GOT3 (cell line): ENCODE measurements at regions not wholly inside any gene's neighbourhood (a gene's known extent, or its start where the extent isn't known, plus 50 kb on each side); places are given as distances from the start of the nearest gene placed in this dataset.

Source experiments
- DNase-seq: peaks from one replicate; lab custom pipeline; 2025; ENCODE audit warnings: mixed read lengths; lab: John Stamatoyannopoulos, UW

DNA sequence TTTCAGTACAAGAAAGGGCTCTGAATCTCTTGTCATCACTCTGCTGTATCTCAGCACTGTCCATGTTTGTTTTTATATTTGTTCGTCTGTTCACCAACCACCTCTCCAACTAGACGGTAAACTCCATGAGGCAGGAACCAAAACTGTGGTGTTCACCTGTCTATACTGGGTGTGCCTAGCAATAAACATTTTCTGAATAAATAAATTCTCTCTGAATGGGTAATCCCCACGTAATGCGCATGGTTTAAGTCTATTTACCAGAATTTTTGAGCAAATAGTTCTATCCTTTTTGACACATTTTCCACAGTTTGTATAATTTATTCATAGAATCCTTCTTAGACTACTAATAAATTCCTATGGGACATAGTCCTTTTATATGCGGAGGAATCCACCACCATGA lies 400.6 kb upstream of the CFAP20DC start:
- DNase-seq: no peak

DNA sequence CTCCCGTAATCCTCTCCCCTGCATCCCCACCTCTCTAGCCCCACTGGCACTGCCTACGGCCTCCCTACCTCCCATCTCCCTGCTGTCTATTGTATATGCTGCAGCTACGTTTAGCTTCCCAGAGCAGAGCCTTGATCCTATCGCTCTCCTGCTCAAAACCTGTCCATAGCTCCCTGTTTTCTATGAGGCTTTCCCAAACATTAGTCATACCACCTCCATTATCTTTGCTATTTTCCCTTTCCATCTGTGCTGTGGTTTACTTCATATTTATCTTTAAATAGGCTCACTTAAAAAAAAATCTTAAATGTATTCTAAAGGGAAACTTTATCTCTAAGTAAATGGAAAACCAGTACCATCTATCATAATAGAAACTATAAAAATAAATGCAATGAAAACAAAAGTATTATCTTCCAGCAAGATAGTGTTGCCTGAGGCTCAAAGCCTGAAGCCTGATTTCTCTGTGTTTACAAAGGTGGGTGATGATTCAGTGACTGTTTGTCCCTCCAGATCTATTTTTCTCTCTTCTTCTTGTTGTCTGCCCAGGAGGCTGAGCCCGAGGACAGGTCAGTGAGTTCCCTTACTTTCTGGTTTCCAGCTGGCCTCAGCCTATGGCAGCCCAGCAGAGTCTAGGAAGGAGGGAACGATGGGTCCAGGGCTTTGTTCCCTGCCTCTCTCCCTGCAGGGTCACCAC lies 397.1 kb upstream of the CFAP20DC start:
- DNase-seq: no peak

DNA sequence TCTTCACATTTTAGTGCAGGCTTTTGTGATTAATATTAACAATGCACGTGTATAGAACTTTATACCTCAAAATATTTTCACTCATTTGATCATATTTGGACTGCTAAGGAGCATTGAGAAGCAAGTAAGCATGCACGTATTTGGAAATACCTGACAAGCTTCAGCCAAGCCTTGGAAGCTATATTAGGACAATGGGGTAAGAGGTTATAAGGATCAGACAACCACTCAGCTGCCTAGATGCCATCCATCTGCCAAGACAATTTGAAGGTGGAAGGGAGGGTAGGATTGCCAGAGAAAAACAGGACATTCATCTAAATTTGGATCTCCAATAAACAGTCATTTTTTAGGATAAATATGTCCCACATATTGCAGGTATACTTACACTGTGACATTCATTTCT lies 394.9 kb upstream of the CFAP20DC start:
- DNase-seq: no peak

DNA sequence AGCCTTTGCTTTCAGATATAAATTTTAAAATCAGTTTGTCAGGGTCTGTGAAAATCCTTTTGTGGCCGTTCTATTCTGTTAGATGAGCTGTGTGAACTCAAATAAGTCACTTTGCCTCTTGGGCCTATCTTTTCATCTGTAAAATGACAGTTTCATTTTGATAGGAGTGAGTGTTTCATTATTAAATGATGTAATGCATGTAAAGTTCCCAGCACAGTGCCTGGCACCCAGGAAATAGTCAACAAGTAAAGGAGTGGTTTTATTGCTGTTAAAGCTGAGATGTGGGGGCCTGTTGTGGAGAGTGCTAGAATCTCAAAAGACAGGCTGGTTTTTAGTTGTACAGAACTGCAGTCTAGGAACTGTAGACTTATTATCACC lies 394.5 kb upstream of the CFAP20DC start:
- DNase-seq: no peak

DNA sequence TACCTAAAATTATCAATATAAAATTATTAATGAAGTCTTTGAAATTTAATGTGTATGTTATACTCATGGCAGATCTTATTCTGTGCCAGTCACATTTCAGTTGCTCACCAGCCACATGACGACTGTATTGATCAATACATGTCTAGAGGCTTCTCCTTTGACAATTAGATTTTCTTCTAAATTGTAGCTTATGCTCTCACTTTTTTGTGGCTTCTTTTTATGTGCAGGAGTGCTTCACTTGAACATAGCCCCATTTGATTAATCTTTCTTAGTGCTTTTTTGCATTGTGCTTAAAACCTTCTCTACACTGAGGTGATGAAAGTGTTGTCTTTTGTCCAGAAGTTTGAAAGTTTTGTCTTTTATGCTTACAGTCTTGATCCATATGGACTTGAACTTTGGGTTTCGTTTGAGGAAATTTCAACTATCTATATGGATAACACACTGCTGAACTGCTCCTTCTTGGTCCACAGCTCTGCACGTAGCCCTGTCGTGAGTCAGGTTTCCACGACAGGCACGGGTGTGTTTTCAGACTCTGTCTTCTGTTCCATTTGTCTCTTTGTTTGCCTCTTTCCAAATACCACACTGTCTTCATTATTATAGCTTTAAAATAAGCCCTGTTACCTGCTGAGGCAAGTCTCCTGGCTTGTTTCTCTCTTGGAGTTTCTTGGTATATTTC lies 393.9 kb upstream of the CFAP20DC start:
- no peak for DNase-seq

DNA sequence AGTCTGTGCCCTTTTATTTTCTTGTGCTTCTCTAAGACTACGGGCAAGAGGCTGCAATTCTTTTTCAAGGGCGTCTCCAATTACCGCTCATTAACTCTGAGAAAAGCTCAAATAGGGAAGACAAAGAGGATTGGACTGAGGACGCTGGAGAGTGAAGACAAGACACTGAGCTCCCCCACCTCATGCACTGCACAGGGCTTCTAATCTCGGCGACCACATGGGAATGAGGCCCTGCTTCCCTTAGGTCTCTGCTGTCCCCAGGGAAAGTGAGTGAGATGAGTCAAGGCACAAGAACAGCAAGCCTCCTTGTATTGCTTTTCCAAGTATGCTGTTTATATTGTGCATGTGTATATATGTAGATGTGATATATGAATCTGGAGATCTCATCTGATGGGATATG lies 392.2 kb upstream of the CFAP20DC start:
- DNase-seq: no peak

DNA sequence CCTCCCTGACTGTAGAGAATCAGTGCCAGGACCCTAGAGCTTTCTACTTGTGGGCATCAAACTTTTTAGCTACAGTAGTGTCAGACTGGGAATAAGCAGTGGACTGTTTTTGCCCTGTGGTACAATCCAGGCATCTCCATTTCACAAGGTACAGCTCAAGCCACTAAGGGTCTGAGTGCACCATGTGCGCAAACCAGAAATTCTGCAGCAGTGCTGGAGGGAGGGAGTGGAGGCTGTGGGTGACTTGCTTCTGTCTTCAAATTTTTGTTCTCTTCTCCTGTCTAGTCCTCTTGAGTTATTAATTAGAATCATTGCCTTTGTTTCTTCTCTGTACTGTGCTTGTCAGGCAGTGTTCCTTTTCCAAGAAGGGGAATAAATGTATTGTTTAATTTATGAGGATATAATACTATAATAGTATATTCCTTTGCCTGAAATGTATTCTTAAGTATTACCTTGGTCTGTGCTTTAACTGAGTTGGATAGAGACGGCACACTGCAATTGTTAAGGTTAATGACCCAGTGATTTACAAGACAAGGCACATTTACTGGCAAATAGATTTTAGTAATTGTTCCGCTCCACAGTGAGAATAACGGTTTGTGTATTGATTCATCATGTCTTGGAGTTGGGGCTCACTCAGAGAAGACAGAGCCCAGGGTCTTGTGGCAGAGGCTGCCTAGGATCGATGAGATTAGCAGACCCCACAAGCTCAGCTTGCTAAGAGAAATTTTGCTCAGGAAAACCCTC lies 390.6 kb upstream of the CFAP20DC start:
- DNase-seq: no peak

DNA sequence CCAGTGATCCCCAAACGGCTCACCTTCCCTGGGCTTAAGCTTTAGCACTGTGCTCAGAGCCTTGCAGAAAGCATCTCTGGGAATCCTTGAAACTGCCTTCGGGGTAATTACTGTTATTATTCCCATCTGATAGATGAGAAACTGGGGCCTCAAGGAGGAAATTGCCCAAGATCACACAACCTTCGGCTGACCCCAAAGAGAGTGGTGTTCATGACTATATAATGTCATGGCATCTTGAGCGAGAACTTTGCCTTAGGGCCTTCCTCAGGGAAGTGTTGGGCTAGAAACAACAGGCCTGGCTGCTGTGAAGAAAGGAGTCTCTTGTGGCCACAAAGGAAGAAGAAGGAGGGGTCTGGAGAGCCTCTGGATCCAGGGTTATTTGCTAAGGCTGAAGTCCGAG lies 388.7 kb upstream of the CFAP20DC start:
- DNase-seq: no peak

DNA sequence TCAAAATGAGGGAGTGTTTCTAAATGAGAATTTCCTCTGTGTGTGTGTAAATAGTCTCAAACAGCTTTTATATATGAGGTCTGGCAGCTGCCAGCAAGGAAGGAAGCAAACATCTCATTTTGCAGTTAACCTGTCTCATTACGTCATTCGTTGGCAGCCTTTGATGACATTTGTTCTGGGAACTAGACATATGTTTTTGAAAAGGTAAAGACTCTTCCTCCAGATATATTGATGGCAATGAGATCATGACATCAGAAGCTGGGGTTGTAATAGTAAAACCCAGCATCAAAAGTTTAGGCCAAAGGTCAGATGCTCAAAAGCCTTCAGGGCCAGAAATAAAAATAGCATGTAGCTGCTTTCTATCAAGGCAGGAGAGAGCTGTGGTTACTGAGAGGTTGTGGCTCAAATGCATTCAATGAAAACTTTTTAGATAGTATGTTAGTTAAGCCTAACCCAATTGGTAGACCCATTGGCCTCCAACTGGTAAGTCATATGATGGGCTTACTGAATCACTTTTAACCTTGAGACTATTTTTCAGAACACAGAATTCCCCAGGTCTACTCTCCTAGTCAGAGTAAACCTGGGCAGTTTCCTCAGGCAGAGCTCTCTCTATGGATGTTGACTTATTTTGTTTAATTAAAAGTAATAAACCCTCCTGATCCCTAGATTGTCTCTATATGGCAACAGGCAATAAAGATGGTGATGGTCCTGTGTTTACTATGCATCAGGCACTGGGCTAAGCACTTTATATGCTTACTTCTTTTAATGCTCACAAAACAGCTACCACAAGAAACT lies 386.5 kb upstream of the CFAP20DC start:
- DNase-seq: no peak

DNA sequence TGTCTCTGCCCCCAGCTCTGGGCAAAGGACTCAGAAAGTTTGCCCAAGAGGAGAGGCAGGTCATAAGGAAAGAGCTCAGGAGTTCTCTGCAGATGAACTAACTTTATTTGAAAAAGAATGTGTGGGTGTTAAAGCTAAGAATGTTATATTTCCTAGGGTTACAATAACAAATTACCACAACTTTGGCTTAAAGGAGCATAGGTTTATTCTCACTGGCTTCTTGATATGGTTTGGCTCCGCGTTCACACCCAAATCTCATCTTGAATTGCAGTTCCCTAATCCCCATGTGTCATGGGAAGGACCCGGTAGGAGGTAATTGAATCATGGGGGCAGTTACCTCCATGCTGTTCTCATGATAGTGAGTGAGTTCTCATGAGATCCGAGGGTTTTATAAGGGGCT lies 383.7 kb upstream of the CFAP20DC start:
- no peak for DNase-seq

DNA sequence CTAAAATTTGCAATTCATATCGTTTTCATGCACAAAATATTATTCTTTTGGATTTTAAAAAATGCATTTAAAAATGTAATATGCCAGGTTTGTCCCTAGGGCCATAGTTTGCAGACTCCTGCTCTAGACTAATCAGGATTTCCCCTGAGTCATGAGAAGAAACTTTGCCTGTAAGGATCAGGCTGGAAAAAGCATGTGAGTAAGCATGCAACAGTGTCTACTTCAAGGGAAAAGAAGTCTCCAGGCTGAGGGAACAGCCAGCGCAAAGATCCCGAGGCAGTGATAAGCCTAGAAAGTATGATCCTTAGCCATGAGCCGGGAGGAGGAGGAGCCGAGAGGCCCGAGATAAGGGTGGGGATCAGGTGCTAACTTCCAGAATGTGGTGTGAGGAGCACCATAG lies 382.8 kb upstream of the CFAP20DC start:
- DNase-seq: no peak

DNA sequence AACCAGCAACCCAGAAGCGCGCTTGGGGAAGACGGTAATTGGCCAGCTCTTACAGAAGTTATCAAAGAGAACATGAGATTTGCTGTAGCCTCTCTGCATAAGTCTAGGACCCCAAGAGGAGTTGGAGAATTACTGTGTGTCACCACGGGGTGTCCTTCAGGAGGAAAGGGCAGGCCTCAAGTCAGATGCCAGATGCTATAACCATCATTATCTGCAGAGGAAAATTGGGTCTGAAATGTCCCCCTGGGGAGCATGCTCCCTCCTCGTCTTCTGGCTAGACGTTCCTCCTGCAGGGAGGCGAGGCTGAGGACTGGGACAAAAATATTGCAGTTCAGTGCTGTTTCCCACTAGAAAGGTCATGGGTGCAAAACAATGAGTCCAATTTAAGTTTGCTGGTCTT lies 380.5 kb upstream of the CFAP20DC start:
- DNase-seq: no peak

DNA sequence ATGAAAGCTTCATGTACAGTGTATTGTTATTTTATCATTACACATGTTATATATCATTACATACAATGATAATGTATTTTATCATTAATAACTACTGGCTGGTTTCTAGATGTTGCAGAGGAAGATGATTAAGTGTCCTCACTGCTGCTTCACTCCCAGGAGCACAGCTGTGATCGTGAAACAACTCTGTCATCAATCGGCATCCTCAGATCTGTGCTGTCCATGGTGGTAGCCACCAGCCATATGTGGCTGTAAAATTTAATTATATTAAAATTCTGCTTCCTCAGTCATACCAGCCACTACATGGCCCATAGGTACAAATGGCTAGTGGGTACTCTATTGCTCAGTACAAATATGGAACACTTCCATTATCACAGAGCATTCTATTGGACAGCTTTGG lies 379.4 kb upstream of the CFAP20DC start:
- no peak for DNase-seq

DNA sequence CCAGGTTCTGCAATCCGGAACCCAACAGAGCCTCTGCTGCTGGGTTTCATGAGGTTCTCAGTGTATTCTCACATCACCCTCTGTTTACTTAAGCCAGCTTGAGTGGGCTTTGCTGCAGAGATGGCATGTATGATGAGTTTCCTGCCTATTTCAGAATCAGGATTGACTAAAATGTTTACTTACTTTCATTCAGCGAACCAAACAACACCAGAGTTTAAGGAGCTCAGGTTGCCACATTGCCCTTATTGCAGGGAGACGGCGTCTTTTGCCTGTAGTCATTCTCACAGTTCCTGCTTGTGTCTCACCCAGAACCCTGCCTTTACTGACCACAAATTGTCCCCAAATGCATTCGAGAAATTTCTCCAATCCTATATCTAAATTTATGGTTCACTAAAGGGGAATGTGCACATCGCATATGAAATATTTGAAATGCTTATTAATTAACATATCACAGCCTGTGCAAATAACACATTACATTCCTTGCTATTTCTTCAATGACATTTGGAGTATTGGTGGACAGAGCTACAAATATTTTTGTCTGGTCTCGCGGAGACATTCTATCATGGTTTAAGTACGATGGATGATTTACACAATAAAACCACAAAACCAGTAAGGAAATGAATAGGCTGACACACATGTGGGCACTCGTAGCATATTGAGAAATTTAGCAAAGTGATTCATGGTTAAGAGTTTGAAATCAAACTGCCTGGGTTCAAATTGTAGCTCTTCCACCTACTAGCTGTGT lies 377.2 kb upstream of the CFAP20DC start:
- no peak for DNase-seq

DNA sequence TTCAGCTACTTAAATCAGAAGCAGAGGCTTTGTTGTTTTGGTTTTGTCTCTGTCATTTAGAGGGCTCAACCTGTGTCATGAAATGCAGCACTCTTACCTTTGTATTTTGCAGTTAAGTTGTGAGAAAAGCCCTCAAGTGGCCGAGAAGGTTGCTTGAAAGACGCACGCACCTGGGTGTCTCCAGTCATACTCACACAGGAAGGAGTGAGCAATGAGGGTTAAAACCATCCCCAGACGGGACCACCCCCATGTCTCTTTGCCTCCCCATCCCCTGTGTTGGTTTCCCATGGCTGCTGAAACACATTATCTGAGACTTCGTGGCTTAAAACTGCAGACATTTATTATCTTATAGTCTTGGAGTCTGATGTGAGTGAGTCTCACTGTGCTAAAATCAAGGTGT lies 376.1 kb upstream of the CFAP20DC start:
- DNase-seq: no peak

DNA sequence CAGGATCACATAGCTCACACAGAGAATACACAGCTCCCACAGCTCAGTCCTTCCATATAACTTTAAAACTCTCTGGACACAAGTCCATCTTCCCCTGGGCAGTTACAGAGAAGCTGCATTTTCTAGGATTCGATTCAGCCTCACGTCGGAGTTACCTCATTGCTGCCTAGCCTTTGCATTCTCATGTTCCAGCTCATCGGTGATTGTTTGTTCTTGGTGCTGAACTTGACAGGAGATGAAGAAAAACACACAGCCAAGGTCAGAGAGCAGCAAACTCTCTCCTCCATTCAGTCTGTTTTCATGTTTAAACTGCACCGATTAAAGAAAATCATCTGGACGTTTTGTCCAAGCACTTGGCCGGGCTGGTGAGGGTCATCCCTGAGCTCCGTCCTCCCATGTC lies 375.5 kb upstream of the CFAP20DC start:
- no peak for DNase-seq

DNA sequence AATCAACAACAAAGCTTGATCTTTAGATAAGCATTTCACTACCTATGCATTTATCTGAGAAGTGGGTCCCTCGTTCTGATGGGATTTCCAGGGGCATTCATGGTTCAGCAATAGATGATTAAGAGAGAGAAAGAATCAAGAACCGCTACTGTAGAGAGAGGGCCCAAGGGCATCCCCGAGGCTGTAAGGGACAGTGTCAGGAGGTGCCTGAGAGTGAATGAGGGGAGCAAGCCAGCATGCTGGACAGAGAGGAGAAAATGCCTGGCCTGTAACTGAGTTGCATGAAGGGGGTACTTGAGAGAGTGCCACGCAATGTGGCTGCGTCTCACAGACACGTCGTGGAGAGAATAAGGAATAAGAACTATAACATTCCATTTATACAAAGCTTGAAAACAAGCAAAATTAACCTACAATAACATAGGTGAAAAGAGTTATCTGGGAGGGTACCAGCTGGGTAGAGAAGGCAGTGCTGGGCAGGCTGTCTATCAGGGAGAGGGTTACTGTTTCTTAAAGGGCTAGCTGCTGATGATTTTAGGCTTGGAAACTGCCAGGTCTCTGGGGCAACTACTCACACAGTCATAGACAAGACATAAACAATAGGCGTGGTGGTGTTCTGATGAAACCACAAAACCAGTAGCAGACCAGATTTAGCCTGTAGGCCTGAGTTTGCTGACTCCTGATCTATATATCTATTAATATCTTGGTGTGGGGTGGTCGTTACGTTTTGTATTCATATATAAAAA lies 374.6 kb upstream of the CFAP20DC start:
- DNase-seq: no peak

DNA sequence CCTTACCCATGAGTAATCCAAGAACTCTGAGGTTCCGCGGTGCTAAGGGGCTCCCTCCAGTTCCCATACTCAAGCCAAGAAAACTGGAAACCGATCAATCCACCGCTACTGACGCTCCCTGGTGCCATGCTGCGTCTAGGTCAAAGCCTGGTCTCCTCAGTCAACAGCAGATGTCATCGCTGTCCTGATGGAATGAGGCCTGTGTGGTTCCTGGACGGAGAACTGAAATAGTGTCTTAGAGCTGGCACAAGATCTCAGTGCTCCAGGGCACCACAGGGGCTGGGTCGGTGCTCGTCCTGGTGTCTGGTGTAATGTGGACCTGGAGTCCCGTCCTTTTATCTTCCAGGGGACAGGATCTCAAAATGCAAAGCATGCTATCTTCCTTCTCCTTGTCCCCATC lies 373.9 kb upstream of the CFAP20DC start:
- DNase-seq: no peak

DNA sequence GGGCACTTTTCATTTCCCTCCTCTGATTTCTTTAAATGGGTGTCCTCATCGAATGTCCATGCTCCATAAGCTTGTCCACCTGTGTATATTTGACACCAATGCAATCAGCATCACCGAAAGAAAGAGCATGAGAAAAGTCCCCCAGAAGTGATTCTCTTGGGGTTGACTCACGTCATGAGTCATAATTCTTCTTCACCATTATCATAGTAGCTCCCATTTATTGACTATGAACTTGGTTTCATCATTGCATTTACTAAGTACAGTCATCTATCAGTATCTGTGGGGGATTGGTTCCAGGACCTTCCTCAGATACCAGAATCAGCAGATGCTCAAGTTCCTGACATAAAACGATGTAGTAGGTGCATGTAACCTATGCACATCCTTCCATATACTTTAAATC lies 372.5 kb upstream of the CFAP20DC start:
- DNase-seq: no peak

DNA sequence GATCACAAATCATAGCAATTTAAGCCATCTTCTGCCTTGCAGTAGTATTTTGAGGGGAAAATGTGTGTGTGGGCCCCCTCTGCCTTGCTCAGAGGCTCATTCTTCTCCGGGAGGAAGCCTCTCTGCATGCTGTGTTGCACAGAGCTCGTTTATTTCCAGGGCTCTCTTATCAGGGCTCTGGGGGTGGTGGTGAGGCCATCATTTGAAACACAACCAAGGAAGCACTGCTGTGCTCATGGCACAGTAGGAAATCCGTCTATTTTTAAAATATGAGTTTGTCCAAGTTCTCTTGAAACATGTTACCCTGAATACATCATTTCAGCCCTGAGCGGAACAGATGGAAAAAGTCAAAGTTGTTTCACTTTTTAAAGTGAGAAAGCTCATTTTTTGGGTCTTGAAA lies 369.0 kb upstream of the CFAP20DC start:
- no peak for DNase-seq

DNA sequence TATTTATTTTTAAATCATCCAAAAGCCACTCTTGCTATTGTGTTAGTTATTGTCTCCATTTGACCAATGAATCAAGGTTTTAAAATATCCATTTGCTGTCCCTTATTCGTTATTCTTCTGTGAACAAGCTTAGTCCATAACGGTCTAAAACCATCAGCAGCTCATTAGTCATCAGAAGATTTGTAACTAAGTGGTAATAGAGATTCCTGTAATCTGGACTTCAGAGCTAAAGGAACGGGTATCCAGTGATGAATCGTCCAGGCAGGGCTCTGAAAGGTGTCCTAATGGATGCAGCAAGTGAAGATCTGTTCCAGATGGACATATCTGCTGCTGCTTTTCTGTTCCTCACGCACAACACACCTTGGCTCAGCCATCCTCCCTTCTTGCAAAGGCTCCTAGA lies 362.7 kb upstream of the CFAP20DC start:
- DNase-seq: no peak
